OCI-LY7 (cell line): ENCODE measurements at regions not wholly inside any gene's neighbourhood (a gene's known extent, or its start where the extent isn't known, plus 50 kb on each side); places are given as distances from the start of the nearest gene placed in this dataset.

Experiments used
- BruUV-seq: library from RNA; stranded (reverse); fragments of 400-500 nt; replicated peaks from 2 replicates; lab custom pipeline; 2021; lab: Mats Ljungman, UMichigan
- CTCF ChIA-PET: fragments of 300-600 bp; sonication (Branson Sonifier 250); formaldehyde crosslinking; loops from one replicate; lab custom pipeline; 2022; ENCODE audit warnings: antibody characterized with exemption; ENCODE audit not compliant: unreplicated experiment; lab: Charles Lee
- POLR2A ChIA-PET: fragments of 300-600 bp; sonication (Branson Sonifier 250); formaldehyde crosslinking; loops from one replicate; lab custom pipeline; 2022; ENCODE audit warnings: antibody characterized with exemption; lab: Charles Lee
- DNase-seq: peaks from one replicate; pipeline ENCODE4 v3.0.0-alpha.2; 2015; ENCODE audit warnings: low spot score
- H2AFZ ChIP-seq: fragments of 200-600 bp; sonication (generic), shearing (Covaris generic); 2 replicates; pipeline ENCODE4 v1.6.1; 2014; ENCODE audit warnings: mild to moderate bottlenecking, antibody characterized with exemption, low read length, moderate library complexity
- H3K27ac ChIP-seq: fragments of 200-600 bp; sonication (generic); 2 replicates; pipeline ENCODE4 v1.5.1; 2014; ENCODE audit warnings: mixed run types, low read depth, mild to moderate bottlenecking, moderate library complexity, low read length, inconsistent platforms; ENCODE audit not compliant: poor library complexity, severe bottlenecking
- H3K36me3 ChIP-seq: fragments of 200-600 bp; sonication (generic); 2 replicates; pipeline ENCODE4 v1.6.1; 2014; ENCODE audit warnings: mild to moderate bottlenecking, antibody characterized with exemption, low read length, moderate library complexity, mixed read lengths; ENCODE audit not compliant: insufficient read depth
- H3K4me1 ChIP-seq: fragments of 200-600 bp; sonication (generic); 2 replicates; pipeline ENCODE4 v1.5.1; 2014; ENCODE audit warnings: mild to moderate bottlenecking, low read length; ENCODE audit not compliant: insufficient read depth, poor library complexity, severe bottlenecking
- H3K4me2 ChIP-seq: fragments of 200-600 bp; sonication (generic); 2 replicates; pipeline ENCODE4 v1.6.1; 2014; ENCODE audit warnings: mild to moderate bottlenecking, low read length
- H3K4me3 ChIP-seq: fragments of 200-600 bp; sonication (generic); 2 replicates; pipeline ENCODE4 v1.5.1; 2014; ENCODE audit warnings: mild to moderate bottlenecking, low read depth, low read length; ENCODE audit not compliant: poor library complexity, severe bottlenecking
- H3K79me2 ChIP-seq: fragments of 200-600 bp; sonication (generic); 2 replicates; pipeline ENCODE4 v1.6.1; 2016; ENCODE audit warnings: low read depth, mild to moderate bottlenecking, low read length, moderate library complexity, mixed read lengths; ENCODE audit not compliant: insufficient read depth
- H3K9me2 ChIP-seq: fragments of 200-600 bp; sonication (generic); 2 replicates; pipeline ENCODE4 v1.6.1; 2016; ENCODE audit warnings: mild to moderate bottlenecking, low read length, mixed read lengths; ENCODE audit not compliant: insufficient read depth
- H3K9me3 ChIP-seq: fragments of 200-600 bp; sonication (generic); 2 replicates; pipeline ENCODE4 v1.6.1; 2014; ENCODE audit warnings: mild to moderate bottlenecking, mixed run types, low read length, mixed read lengths
- H4K20me1 ChIP-seq: fragments of 200-600 bp; sonication (generic); 2 replicates; pipeline ENCODE4 v1.6.1; 2014; ENCODE audit warnings: mild to moderate bottlenecking, antibody characterized with exemption, low read length, moderate library complexity, mixed read lengths; ENCODE audit not compliant: insufficient read depth
- EZH2phosphoT487 ChIP-seq: fragments of 200-600 bp; sonication (generic); IDR thresholded peaks from 2 replicates; pipeline ENCODE4 v1.6.1; 2018; ENCODE audit warnings: low read depth, borderline replicate concordance, mild to moderate bottlenecking, mixed run types, antibody characterized with exemption, low read length, moderate library complexity, mixed read lengths
- intact Hi-C: fragments of 100-400 bp; cut with micrococcal nuclease; formaldehyde crosslinking; loops from one replicate; pipeline ENCODE4 v1.10.0; 2022; ENCODE audit not compliant: unreplicated experiment
- TF ChIP-seq, protein P1 (sequence below): fragments of 200-600 bp; sonication (generic); conservative IDR thresholded peaks from 2 replicates; pipeline ENCODE4 v1.5.1; 2014; ENCODE audit warnings: mild to moderate bottlenecking, antibody characterized with exemption, low read length, moderate library complexity, mixed read lengths

DNA sequence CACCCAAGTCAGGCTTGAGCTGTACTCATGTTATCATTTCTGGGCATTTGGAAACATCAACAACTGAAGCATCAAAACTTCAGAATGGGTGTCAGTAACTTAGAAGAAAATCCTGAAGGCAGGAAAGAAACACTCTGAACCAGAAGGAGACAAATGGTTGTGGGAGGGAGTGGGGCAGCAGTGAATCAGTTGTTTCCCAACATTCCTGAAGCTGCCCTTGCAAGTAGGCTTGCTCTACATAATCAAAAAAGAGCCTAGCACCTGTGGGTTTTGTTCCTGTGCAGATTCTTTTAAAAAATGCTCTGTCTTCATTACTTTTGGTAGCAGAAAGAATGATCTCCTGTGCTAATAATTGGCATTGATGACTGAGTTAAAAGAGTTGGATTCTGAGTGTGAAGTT is 424.2 kb upstream of the GRIA1 start:
- BruUV-seq = no TSS peak
- CTCF ChIA-PET = no interaction called here
- TF ChIP-seq, protein P1, sequence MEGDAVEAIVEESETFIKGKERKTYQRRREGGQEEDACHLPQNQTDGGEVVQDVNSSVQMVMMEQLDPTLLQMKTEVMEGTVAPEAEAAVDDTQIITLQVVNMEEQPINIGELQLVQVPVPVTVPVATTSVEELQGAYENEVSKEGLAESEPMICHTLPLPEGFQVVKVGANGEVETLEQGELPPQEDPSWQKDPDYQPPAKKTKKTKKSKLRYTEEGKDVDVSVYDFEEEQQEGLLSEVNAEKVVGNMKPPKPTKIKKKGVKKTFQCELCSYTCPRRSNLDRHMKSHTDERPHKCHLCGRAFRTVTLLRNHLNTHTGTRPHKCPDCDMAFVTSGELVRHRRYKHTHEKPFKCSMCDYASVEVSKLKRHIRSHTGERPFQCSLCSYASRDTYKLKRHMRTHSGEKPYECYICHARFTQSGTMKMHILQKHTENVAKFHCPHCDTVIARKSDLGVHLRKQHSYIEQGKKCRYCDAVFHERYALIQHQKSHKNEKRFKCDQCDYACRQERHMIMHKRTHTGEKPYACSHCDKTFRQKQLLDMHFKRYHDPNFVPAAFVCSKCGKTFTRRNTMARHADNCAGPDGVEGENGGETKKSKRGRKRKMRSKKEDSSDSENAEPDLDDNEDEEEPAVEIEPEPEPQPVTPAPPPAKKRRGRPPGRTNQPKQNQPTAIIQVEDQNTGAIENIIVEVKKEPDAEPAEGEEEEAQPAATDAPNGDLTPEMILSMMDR = no peak
- no peak for TF ChIP-seq EZH2phosphoT487

DNA sequence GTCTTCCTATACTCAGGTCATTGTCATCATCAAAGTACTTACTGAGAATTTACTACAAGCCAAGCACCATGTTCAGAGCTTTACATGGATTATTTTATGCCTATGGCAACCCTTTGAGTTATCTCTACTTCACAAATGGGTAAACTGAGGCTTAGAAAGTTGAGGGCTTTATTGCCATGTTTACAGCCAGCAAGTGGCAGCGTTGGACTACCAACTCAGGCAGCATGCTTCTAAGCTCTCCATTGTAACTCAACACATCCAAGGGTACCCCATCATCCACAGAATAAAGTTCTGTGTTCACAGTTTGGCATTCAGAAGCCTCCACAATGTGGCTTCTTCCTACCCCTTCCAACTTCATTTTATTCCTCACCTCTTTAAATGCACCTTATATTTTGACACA is 422.6 kb upstream of the GRIA1 start:
- Histone ChIP-seq H3K9me2 (no peaks in the 10 kb centered on the region), H4K20me1 (no peaks in the 10 kb centered on the region), H2AFZ (no peak overlapping the region), H3K9me3 (no peaks in the 10 kb centered on the region), H3K27ac (no peak overlapping the region), H3K4me1 (no peaks in the 10 kb centered on the region), H3K79me2 (no peaks in the 10 kb centered on the region), H3K4me3 (no peak overlapping the region), H3K36me3 (no peaks in the 10 kb centered on the region), H3K4me2 (no peak overlapping the region)
- BruUV-seq = no TSS peak
- TF ChIP-seq, protein P1 = no peak
- TF ChIP-seq EZH2phosphoT487 = no peak
- intact Hi-C loops = no loop called here
- POLR2A ChIA-PET = no interaction called here
- no peak for DNase-seq
- CTCF ChIA-PET = no interaction called here

More for the DNA sequence above, 424.2 kb upstream of the GRIA1 start:
- no peak overlapping the region for H3K27ac ChIP-seq
- no peaks in the 10 kb centered on the region for H4K20me1 ChIP-seq
- H3K4me3 ChIP-seq = no peak overlapping the region
- no peak overlapping the region for H2AFZ ChIP-seq
- intact Hi-C loops = no loop called here
- no peaks in the 10 kb centered on the region for H3K9me3 ChIP-seq
- no peaks in the 10 kb centered on the region for H3K4me1 ChIP-seq
- no peaks in the 10 kb centered on the region for H3K9me2 ChIP-seq
- H3K4me2 ChIP-seq = no peak overlapping the region
- no peaks in the 10 kb centered on the region for H3K79me2 ChIP-seq
- no peaks in the 10 kb centered on the region for H3K36me3 ChIP-seq
- POLR2A ChIA-PET = no interaction called here
- DNase-seq = no peak

DNA sequence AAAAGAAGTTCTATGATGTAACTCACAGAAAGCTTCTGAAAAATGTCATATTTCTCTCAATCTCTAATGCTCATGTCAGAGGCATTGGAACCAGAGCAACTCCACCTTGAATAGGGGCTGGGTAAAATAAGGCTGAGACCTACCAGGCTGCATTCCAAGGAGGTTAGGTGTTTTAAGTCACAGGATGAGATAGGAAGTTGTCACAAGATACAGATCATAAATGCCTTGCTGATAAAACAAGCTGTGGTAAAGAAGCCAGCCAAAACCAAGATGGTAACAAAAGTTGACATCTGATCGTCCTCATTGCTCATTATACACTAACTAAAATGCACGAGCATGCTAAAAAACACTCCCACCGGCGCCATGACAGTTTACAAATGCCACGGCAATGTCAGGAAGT is 411.1 kb upstream of the GRIA1 start:
- no peak overlapping the region for H3K4me2 ChIP-seq
- POLR2A ChIA-PET = no interaction called here
- BruUV-seq = no TSS peak
- H2AFZ ChIP-seq = no peak overlapping the region
- no peaks in the 10 kb centered on the region for H3K79me2 ChIP-seq
- no peaks in the 10 kb centered on the region for H3K36me3 ChIP-seq
- DNase-seq = no peak
- CTCF ChIA-PET = no interaction called here
- H4K20me1 ChIP-seq = no peaks in the 10 kb centered on the region
- H3K4me3 ChIP-seq = no peak overlapping the region
- no peak overlapping the region for H3K27ac ChIP-seq
- TF ChIP-seq EZH2phosphoT487 = no peak
- TF ChIP-seq, protein P1 = no peak
- H3K4me1 ChIP-seq = no peaks in the 10 kb centered on the region
- no peaks in the 10 kb centered on the region for H3K9me3 ChIP-seq
- no peaks in the 10 kb centered on the region for H3K9me2 ChIP-seq
- intact Hi-C loops = no loop called here
